HG02870 (cell line): ENCODE measurements at regions not wholly inside any gene's neighbourhood (a gene's known extent, or its start where the extent isn't known, plus 50 kb on each side); places are given as distances from the start of the nearest gene placed in this dataset.
"Not testable (repeated sequence)": the region's sequence is repeated elsewhere in the genome, so short reads cannot be mapped to it uniquely, and the experiment has no call there.

Experiments used
- ATAC-seq: cut with Tn5 transposase; IDR thresholded peaks from one replicate; pipeline ENCODE4 v1.9.1; 2021; ENCODE audit warnings: mild to moderate bottlenecking, moderate library complexity; ENCODE audit not compliant: unreplicated experiment

DNA sequence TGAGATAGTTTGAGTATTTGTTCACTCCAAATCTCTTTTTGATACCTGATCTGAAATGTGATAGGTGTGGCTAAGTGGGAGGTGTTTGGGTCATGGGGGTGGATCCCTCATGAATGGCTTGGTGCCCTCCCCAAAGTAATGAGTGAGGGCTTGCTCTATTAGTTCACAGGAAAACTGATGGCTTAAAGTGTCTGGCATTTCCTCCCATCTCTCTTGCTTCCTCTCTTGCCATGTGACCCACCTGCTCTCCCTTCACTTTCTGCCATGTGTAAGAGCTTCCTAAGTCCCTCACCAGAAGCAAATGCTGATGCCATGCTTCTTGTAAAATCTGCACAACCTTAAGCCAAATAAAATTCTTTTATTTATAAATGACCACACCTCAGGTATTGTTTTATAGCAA is 61.1 kb downstream of the MAD2L1 start:
- ATAC-seq: no peak

- ATAC-seq: no peak
Observed at GRCh38 chr4:120005076-120005475, 61.6 kb downstream of the MAD2L1 start.

- ATAC-seq: no peak
Observed at GRCh38 chr4:120004054-120004453, 62.6 kb downstream of the MAD2L1 start.

DNA sequence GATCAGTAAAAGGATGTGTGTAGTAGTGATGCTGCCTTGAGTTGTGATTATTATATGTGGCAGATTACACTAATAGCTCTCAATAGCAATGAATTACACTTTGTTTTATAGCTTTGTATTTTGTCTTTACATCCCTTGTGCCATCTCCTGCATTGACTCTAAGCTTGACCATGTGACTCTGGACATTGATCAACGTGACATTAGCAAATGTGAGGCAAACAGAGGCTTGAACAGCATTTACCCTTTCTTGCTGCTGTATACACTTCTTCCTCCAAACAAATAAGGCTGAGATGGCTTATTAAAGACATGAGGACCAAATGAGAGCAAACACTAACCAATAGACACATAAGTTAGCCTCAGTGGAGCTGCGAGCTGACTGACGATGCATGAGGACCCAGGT is 63.5 kb downstream of the MAD2L1 start:
- no peak for ATAC-seq

- ATAC-seq: no peak
Observed at GRCh38 chr4:120001850-120002249, 64.8 kb downstream of the MAD2L1 start.

- no peak for ATAC-seq
Observed at GRCh38 chr4:120000591-120001296, 65.9 kb downstream of the MAD2L1 start.

DNA sequence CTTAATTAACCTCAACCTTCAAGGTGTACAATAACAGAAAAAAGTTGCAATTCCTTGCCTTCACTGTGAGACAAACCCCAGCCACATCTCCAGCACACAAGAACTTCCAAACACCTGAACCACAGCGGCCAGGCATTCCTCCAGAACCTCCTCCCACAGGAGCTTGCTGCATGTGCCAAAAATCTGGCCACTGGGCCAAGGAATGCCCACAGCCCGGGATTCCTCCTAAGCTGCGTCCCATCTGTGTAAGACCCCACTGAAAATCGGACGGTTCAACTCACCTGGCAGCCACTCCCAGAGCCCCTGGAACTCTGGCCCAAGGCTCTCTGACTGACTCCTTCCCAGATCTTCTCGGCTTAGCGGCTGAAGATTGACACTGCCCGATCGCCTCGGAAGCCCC is 70.6 kb downstream of the MAD2L1 start:
- not testable (repeated sequence) for ATAC-seq

DNA sequence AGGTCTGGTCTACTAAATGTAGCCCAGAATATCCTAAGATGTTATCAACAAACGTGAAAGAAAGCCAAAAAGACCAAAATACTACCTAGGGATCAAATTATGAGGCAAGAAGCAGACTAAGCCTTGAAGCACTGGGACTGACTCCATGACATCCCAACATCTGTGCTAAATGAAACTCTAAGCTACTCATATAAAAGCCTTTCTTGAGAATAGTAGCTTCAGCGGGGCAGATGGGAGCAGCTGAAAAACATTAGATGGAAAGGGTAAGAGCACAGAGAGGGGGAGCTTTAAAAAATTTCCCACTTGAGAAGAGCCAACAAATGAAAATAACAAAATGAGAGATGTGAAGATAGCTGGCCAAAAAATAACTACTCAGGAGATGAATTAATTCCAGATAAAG is 81.7 kb downstream of the MAD2L1 start:
- no peak for ATAC-seq

DNA sequence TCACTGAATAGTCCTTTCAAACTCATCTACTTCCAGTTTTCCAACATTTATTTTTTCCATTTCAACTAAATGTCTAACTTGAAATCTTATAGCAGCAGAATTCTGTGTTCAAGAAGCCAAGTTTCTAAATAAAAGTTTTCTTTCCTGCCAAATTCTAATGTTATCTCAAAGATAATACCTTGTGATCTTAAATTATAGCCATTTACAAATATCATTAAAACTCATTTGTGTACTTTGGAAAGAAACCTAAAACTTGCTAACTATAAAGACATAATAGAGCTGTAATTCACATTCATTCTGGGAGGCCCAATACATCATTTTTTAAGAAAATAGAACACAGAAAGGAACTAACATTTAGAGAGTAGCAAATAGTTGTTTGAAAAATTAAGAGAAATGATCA is 83.9 kb downstream of the MAD2L1 start:
- ATAC-seq: no peak

GRCh38 chr4:119980456-119980855 is 86.2 kb downstream of the MAD2L1 start:
- ATAC-seq: no peak

GRCh38 chr4:119977076-119977940 is 89.3 kb downstream of the MAD2L1 start:
- ATAC-seq: no peak

DNA sequence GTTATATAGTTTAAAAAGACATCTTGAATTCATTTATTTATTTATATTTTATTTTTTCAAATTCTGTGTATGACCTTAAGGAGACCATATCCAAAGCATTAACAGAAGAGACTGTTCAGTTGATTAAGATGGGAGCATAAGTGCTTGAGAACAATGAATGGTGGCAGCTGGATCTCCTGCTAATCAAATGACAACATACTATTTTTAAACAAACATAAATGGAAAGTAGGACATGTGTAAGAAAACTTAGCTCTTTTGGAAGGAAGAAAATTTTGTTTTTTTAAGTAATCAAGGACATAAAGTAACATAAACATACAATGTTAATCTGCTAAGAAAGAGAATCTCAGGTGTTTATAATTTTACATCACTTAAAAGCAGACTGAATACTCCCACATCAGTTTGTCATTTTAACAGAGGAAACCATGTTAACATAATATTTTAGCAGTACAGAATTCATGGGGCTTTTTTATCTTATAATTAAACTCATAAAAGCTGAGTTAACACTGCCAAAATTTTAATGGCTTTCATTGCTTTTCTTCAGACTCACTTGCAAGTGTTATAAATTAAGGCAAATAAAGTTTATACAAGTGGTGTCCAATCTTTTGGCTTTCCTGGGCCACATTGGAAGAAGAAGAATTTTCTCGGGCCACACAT is 95.1 kb downstream of the MAD2L1 start:
- ATAC-seq: no peak

DNA sequence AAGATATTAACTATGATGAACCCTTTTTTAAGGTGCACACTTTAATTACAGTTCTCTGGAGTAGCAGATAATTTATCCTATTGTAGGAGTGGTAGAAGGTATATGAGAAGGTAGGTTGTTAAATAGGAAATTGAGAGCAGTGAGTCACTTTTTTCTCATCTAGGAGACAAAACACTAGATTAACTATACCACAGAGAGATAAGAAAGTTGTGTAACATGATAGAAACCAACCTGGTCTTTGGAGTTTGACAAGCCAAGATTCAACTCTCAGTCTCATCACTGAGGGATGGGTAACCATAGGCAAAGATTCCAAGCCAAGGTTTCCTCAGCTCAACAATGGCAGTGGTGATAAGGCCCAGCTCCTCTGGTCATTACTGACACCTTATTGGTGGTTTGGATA is 104.0 kb downstream of the MAD2L1 start:
- no peak for ATAC-seq

DNA sequence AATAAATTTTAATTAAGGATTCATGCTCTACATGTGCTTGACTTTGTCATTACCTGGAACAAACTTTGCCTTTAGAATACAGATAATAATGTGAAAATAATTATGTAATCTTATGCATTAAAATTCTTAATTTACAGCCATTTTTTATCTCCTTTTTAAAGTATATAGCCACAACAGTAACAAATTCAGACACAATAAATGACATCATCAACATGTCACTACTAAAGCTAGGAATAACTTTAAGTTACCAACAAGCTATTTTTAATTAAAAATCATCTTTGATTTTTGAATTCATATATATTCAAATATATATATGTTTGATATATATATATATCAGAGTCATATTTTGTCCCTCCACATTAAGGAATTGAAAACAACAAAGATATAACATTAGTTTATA is 107.7 kb downstream of the MAD2L1 start:
- no peak for ATAC-seq

DNA sequence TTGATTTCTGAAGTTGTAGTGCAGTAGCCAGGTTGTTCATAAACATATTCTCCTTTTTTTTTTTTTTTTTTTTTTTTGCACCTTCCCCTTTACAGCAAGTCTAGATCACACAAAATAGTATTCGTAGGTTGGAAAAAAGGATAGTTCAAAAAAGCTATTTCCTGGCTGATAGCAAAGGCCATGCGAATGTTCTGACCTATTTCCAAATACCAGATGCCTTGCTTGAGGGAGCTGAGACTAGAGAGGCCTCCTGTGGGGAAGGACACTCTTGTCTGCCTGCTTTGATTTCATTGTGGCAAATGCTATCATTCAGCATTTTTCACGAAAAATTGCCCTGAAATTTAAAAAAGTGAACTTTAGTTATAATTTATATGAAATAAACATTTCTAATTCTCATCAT is 111.4 kb downstream of the MAD2L1 start:
- ATAC-seq: no peak

- not testable (repeated sequence) for ATAC-seq
Observed at GRCh38 chr4:119954487-119954886, 112.2 kb downstream of the MAD2L1 start.

DNA sequence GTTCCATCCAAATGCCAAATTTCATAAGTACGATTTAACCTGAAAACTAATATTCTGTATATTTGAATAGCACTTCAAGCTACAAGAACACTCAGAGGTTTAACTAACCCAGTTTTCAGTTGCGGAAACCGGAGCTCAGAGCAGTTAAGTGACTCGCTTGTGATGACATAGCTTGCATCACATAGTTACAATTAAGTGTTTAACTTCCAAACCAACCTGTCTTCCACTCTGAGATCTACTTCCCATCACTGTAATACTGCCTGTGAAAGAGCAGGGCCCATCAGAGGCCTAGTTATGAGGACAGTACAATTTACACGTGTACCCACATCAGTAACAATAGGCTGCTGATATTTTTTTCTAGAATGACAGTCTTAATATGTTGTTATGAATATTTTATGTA is 120.3 kb downstream of the MAD2L1 start:
- no peak for ATAC-seq

DNA sequence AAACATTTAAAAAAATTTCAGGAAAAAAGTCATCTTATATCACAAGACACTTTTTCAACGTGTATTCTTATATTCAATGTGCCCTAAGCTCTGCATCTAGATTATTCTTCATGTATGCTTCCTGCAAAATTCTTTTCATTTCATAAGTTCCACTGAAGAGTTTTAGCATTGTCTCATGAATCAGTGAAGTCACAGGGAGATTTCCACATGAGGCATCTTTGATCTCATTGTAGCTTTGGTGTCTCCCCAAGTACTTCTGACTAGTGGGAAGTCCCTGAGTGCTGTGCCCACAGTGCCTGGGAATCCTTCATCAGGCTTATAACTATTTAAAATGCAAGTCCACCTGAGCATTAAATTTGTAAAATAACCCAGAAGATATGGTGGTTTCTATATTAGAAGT is 123.8 kb downstream of the MAD2L1 start:
- ATAC-seq: no peak

- no peak for ATAC-seq
Observed at GRCh38 chr4:119940557-119940956, 126.1 kb downstream of the MAD2L1 start.

- ATAC-seq: no peak
Observed at GRCh38 chr4:119939071-119939995, 127.3 kb downstream of the MAD2L1 start.

GRCh38 chr4:119937746-119938145 is 128.9 kb downstream of the MAD2L1 start:
- ATAC-seq: no peak
